NCI-H345 treated with DMSO at 0.1 percent for 48 hours (cell line): ENCODE measurements at regions not wholly inside any gene's neighbourhood (a gene's known extent, or its start where the extent isn't known, plus 50 kb on each side); places are given as distances from the start of the nearest gene placed in this dataset.
"Not testable (repeated sequence)": the region's sequence is repeated elsewhere in the genome, so short reads cannot be mapped to it uniquely, and the experiment has no call there.

Experiments used
- DNase-seq: peaks from one replicate; lab custom pipeline; 2025; ENCODE audit not compliant: unreplicated experiment; lab: John Stamatoyannopoulos, UW

- no peak for DNase-seq
These were observed 316.4 kb upstream of the RNF32 start for GRCh38 chr7:156324201-156324600.

GRCh38 chr7:156321430-156321829 is 319.1 kb upstream of the RNF32 start:
- not testable (repeated sequence) for DNase-seq

GRCh38 chr7:156318926-156319325 is 321.6 kb upstream of the RNF32 start:
- DNase-seq, result no peak

- DNase-seq, result no peak
These were observed 322.1 kb upstream of the RNF32 start for GRCh38 chr7:156318426-156318825.

GRCh38 chr7:156309016-156309620 is 331.5 kb upstream of the RNF32 start:
- no peak for DNase-seq

GRCh38 chr7:156307193-156307592 is 333.4 kb upstream of the RNF32 start:
- no peak for DNase-seq

GRCh38 chr7:156305351-156305750 is 335.2 kb upstream of the RNF32 start:
- DNase-seq, result no peak

- DNase-seq, result no peak
These were observed 357.8 kb upstream of the RNF32 start for GRCh38 chr7:156282816-156283215.

GRCh38 chr7:156279635-156280034 is 360.9 kb upstream of the RNF32 start:
- no peak for DNase-seq

- DNase-seq, result no peak
These were observed 365.3 kb upstream of the RNF32 start for GRCh38 chr7:156275292-156275691.

- no peak for DNase-seq
These were observed 366.0 kb upstream of the RNF32 start for GRCh38 chr7:156274557-156274956.

GRCh38 chr7:156261581-156261980 is 379.0 kb upstream of the RNF32 start:
- no peak for DNase-seq

GRCh38 chr7:156257904-156258303 is 382.7 kb upstream of the RNF32 start:
- no peak for DNase-seq

- no peak for DNase-seq
These were observed 384.9 kb upstream of the RNF32 start for GRCh38 chr7:156255635-156256034.

- DNase-seq, result no peak
These were observed 388.7 kb upstream of the RNF32 start for GRCh38 chr7:156251861-156252260.

GRCh38 chr7:156240532-156240931 is 400.0 kb upstream of the RNF32 start:
- DNase-seq, result no peak

- no peak for DNase-seq
These were observed 402.0 kb upstream of the RNF32 start for GRCh38 chr7:156238366-156239133.

GRCh38 chr7:156237614-156238013 is 403.0 kb upstream of the RNF32 start:
- DNase-seq, result no peak

GRCh38 chr7:156236936-156237599 is 403.5 kb upstream of the RNF32 start:
- no peak for DNase-seq

GRCh38 chr7:156236181-156236889 is 404.2 kb upstream of the RNF32 start:
- no peak for DNase-seq

- DNase-seq, result no peak
These were observed 405.7 kb upstream of the RNF32 start for GRCh38 chr7:156234666-156235494.
